Transverse colon (tissue), 4 donors: ENCODE measurements at regions not wholly inside any gene's neighbourhood (a gene's known extent, or its start where the extent isn't known, plus 50 kb on each side); places are given as distances from the start of the nearest gene placed in this dataset.

ENCODE experiments used
- DNase-seq: peaks from one replicate; pipeline ENCODE4 v3.0.0-alpha.2; 2019
- H3K27ac ChIP-seq, 4 donors: fragments of 200-600 bp; sonication (generic); 2 replicates each; pipeline ENCODE4 v1.5.1; 2016 to 2018; ENCODE audit warnings: inconsistent platforms in 4 of 4
- H3K27me3 ChIP-seq: fragments of 200-600 bp; sonication (generic); 2 replicates; pipeline ENCODE4 v1.5.1; 2017; ENCODE audit warnings: inconsistent platforms
- H3K36me3 ChIP-seq, 4 donors: fragments of 200-600 bp; sonication (generic); 2 replicates each; pipeline ENCODE4 v1.5.1; 2017 to 2019; ENCODE audit warnings: inconsistent platforms in 4 of 4
- H3K4me1 ChIP-seq, 4 donors: fragments of 200-600 bp; sonication (generic); 2 replicates each; pipeline ENCODE4 v1.5.1; 2017 to 2020; ENCODE audit warnings: inconsistent platforms in 4 of 4
- H3K4me3 ChIP-seq, 4 donors: fragments of 200-600 bp; sonication (generic); 1 replicate in 1 of 4; 2 replicates in 3 of 4; pipeline versions ENCODE4 v1.5.1 to v1.6.1; 2017 to 2019; ENCODE audit warnings: inconsistent platforms in 4 of 4
- H3K9me3 ChIP-seq, 2 donors: fragments of 200-600 bp; sonication (generic); 2 replicates each; pipeline ENCODE4 v1.5.1; 2017 to 2019; ENCODE audit warnings: inconsistent platforms in 2 of 2
- EP300 ChIP-seq: sonication (generic); formaldehyde crosslinking; IDR thresholded peaks from one replicate; pipeline ENCODE4 v1.6.1; 2017; ENCODE audit warnings: antibody characterized with exemption, low read depth
- POLR2A ChIP-seq: fragments of 450-650 bp; IDR thresholded peaks from one replicate; pipeline ENCODE4 v1.6.1; 2016; ENCODE audit warnings: antibody characterized with exemption, mild to moderate bottlenecking, moderate library complexity
- POLR2AphosphoS5 ChIP-seq, 3 donors: sonication (generic); formaldehyde crosslinking; IDR thresholded peaks; one replicate each; pipeline ENCODE4 v1.6.1; 2016; ENCODE audit warnings: antibody characterized with exemption in 3 of 3
- WGBS, 2 donors: methylation state at CpG; one replicate each; pipeline ENCODE4 v1.1.5; 2018; ENCODE audit warnings: low coverage in 1 of 2; 5-methylcytosine and 5-hydroxymethylcytosine counted together
- in situ Hi-C, 4 donors: fragments of 200-750 bp; cut with MboI; loops; one replicate each; pipeline versions ENCODE4 v1.15.0 to v1.15.1; 2017; ENCODE audit warnings: low sequenced_read_pairs in 3 of 4, low pct_ligation_motif_present in 1 of 4, low pct_unique_long_range_greater_than_20kb in 1 of 4
- intact Hi-C: fragments of 100-400 bp; cut with DNase I; formaldehyde crosslinking; loops from one replicate; pipeline ENCODE4 v1.15.1; 2023; ENCODE audit warnings: low total_unique reads
- TF ChIP-seq, protein P1 (sequence below), 5 experiments: fragments of 200-600 bp in 3 of 5; fragments of 450-650 bp in 2 of 5; sonication (generic) in 3 of 5; IDR thresholded peaks; 1 replicate in 2 of 5; 2 replicates in 3 of 5; pipeline ENCODE4 v1.5.1; 2016 to 2017; ENCODE audit warnings: antibody characterized with exemption in 5 of 5, inconsistent platforms in 3 of 5, mild to moderate bottlenecking in 2 of 5, moderate library complexity in 1 of 5

GRCh38 chr1:81554108-81554507 is 246.6 kb upstream of the ADGRL2 start:
- Histone ChIP-seq H3K4me1 (no peaks in the 10 kb centered on the region), H3K27ac (no peak overlapping the region), H3K27me3 (no peaks in the 10 kb centered on the region), H3K9me3 (no peaks in the 10 kb centered on the region), H3K36me3 (no peaks in the 10 kb centered on the region), H3K4me3 (no peak overlapping the region)
- 70 to 82% methylated on average over 2 of the region's 2 CpGs for WGBS, 2 donors
- no peak for TF ChIP-seq POLR2AphosphoS5 (IDR thresholded peaks at IDR 0.05)
- intact Hi-C loops (no loop called here), in situ Hi-C loops (no loop called here)
- DNase-seq = no peak

DNA sequence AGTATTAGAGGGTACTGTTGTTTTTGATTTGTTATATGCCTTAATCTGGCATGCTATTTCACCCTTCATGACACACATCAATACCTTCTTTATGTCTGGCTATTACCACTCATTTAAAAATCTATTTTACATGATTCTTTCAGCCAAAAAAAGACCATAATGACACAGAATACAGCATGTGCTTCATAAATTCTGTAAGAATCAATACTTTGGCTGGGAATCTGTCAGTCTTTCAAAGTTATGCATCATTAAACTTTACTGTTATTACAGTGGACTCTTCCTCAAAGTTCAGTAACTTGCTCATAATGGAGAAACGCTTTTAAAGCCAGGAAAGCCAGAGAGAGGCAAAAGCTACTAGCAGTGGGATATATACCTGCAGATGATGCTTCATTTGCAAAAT is 247.2 kb upstream of the ADGRL2 start:
- Histone ChIP-seq H3K27me3 (no peaks in the 10 kb centered on the region), H3K4me3 (no peak overlapping the region), H3K36me3 (no peaks in the 10 kb centered on the region), H3K4me1 (no peaks in the 10 kb centered on the region), H3K27ac (no peak overlapping the region), H3K9me3 (no peaks in the 10 kb centered on the region)
- TF ChIP-seq POLR2AphosphoS5 (IDR thresholded peaks at IDR 0.05) (no peak), EP300 (no peak), POLR2A (no peak)
- TF ChIP-seq, protein P1, sequence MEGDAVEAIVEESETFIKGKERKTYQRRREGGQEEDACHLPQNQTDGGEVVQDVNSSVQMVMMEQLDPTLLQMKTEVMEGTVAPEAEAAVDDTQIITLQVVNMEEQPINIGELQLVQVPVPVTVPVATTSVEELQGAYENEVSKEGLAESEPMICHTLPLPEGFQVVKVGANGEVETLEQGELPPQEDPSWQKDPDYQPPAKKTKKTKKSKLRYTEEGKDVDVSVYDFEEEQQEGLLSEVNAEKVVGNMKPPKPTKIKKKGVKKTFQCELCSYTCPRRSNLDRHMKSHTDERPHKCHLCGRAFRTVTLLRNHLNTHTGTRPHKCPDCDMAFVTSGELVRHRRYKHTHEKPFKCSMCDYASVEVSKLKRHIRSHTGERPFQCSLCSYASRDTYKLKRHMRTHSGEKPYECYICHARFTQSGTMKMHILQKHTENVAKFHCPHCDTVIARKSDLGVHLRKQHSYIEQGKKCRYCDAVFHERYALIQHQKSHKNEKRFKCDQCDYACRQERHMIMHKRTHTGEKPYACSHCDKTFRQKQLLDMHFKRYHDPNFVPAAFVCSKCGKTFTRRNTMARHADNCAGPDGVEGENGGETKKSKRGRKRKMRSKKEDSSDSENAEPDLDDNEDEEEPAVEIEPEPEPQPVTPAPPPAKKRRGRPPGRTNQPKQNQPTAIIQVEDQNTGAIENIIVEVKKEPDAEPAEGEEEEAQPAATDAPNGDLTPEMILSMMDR (IDR thresholded peaks at IDR 0.05) = no peak
- intact Hi-C loops (no loop called here), in situ Hi-C loops (no loop called here)
- no peak for DNase-seq
- WGBS, 2 donors = 78 to 85% methylated on average over 1 of the region's 1 CpG

DNA sequence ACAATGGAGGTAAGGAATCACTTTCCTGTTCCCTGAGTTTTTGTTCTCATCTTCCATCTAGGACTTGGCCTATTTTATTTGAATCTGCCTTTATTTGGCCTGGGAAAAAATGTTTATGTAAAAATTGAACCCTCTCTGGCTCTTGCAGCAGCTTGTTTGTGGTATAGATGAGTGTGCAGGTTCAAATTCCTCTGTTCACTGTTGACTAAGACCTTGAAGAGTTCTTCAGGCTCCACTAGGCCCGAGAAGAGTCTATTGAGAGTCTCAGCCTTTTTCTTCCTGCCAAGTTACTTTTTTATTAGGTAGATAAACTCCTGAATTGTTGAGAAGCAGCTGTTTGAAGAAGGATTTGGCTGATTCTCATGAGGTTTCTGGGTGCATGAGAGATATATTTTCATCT is 248.8 kb upstream of the ADGRL2 start:
- in situ Hi-C loops (no loop called here), intact Hi-C loops (no loop called here)
- Histone ChIP-seq H3K36me3 (no peaks in the 10 kb centered on the region), H3K4me1 (no peaks in the 10 kb centered on the region), H3K27ac (no peak overlapping the region), H3K27me3 (no peaks in the 10 kb centered on the region), H3K4me3 (no peak overlapping the region), H3K9me3 (no peaks in the 10 kb centered on the region)
- TF ChIP-seq, protein P1 (IDR thresholded peaks at IDR 0.05) = no peak
- TF ChIP-seq EP300 (no peak), POLR2A (no peak), POLR2AphosphoS5 (IDR thresholded peaks at IDR 0.05) (no peak)
- WGBS, 2 donors = 63 to 70% methylated on average over 1 of the region's 1 CpG
- no peak for DNase-seq

DNA sequence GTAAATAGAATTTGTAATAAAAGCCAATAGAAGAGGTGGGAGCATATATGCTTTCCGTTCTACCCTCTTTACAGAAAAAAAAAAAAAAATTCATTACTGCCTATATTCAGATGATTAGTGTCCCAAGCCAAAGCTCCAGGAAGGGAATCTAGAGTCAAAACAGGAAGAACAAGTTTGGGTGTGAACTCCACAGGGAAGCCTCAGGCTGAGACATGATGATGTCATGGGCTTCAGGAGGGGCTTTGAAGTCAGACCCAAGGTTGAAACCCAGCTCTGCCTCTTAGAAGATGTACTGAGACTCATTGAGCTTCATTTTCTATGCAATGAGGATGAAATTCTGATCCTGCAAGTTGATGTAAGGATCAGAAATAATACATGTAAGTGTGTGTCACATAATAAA is 250.0 kb upstream of the ADGRL2 start:
- intact Hi-C loops = no loop called here
- DNase-seq = no peak
- in situ Hi-C loops = no loop called here
- TF ChIP-seq POLR2AphosphoS5 (IDR thresholded peaks at IDR 0.05) (no peak), EP300 (no peak), POLR2A (no peak)
- Histone ChIP-seq H3K36me3 (no peaks in the 10 kb centered on the region), H3K4me1 (no peaks in the 10 kb centered on the region), H3K9me3 (no peaks in the 10 kb centered on the region), H3K27ac (no peak overlapping the region), H3K27me3 (no peaks in the 10 kb centered on the region), H3K4me3 (no peak overlapping the region)
- 18 to 53% methylated on average over 1 of the region's 1 CpG for WGBS, 2 donors

DNA sequence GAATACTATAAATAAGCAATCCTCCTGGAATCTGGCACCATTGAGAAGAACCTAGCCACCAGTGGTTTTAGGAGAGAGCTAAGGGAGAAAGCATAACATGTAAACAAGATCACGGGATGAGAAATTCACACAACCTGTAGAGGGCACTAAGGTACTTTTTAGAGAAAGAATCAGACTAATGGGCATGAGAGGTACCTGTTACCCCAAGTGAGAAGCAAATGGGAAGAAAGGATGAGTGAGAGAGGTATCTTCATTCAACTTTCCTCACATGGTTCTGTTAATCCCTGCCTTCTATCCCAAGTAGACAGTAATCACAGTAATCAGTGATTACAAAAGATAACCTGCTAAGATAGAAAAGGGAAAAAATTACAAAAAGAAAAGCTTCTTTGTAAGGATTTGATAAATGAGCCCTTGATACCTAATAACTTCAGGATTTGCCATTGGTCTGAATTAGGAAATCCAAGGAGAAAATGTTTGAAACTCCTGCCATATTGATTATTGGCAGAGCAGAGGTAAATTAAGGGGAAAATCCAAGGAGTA is 251.1 kb upstream of the ADGRL2 start:
- Histone ChIP-seq H3K9me3 (no peaks in the 10 kb centered on the region), H3K27me3 (no peaks in the 10 kb centered on the region), H3K27ac (no peak overlapping the region), H3K36me3 (no peaks in the 10 kb centered on the region), H3K4me3 (no peak overlapping the region), H3K4me1 (no peaks in the 10 kb centered on the region)
- intact Hi-C loops (no loop called here), in situ Hi-C loops (no loop called here)
- WGBS, 2 donors = 0 to 5% methylated on average over 1 of the region's 1 CpG
- no peak for TF ChIP-seq POLR2A
- TF ChIP-seq, protein P1 (IDR thresholded peaks at IDR 0.05) = peak; percentile 19 to 37 (median 29)
- no peak for DNase-seq
